SK-N-SH treated with all-trans-retinoic acid at 6 μM for 48 hours (cell line): ENCODE measurements at regions not wholly inside any gene's neighbourhood (a gene's known extent, or its start where the extent isn't known, plus 50 kb on each side); places are given as distances from the start of the nearest gene placed in this dataset.

Source experiments
- ATAC-seq: fragments of 200-7000 bp; cut with Tn5 transposase; 3 replicates; pipeline ENCODE4 v1.9.1; 2020; ENCODE audit warnings: mild to moderate bottlenecking, moderate library complexity
- ARNTL ChIP-seq: fragments of 450-650 bp; formaldehyde crosslinking; IDR thresholded peaks from 2 replicates; pipeline ENCODE4 v1.5.0; 2020; ENCODE audit warnings: low read depth, mild to moderate bottlenecking, moderate library complexity, borderline replicate concordance
- BACH2 ChIP-seq: fragments of 250-450 bp; sonication (Bioruptor Pico); IDR thresholded peaks from 2 replicates; pipeline ENCODE4 v1.9.0; 2021; ENCODE audit warnings: mild to moderate bottlenecking, borderline replicate concordance
- CREB5 ChIP-seq: fragments of 250-450 bp; sonication (Bioruptor Pico); IDR thresholded peaks from 2 replicates; pipeline ENCODE4 v1.5.1; 2020; ENCODE audit warnings: low read depth, mild to moderate bottlenecking, moderate library complexity
- CSDC2 ChIP-seq: fragments of 250-450 bp; sonication (Bioruptor Pico); IDR thresholded peaks from 2 replicates; pipeline ENCODE4 v1.5.0; 2020; ENCODE audit warnings: mild to moderate bottlenecking, moderate library complexity
- CSRNP3 ChIP-seq: fragments of 250-450 bp; sonication (Bioruptor Pico); IDR thresholded peaks from 2 replicates; pipeline ENCODE4 v1.5.1; 2021; ENCODE audit warnings: mild to moderate bottlenecking, moderate library complexity
- ESRRG ChIP-seq: fragments of 250-450 bp; sonication (Bioruptor Pico); IDR thresholded peaks from 2 replicates; pipeline ENCODE4 v1.6.1; 2021; ENCODE audit warnings: mild to moderate bottlenecking
- GLIS3 ChIP-seq: fragments of 250-450 bp; sonication (Bioruptor Pico); IDR thresholded peaks from 2 replicates; pipeline ENCODE4 v1.5.0; 2020; ENCODE audit warnings: mild to moderate bottlenecking, moderate library complexity
- ISL1 ChIP-seq: fragments of 250-450 bp; sonication (Bioruptor Pico); IDR thresholded peaks from 2 replicates; pipeline ENCODE4 v2.1.2; 2022; ENCODE audit warnings: mild to moderate bottlenecking, moderate library complexity
- OSR1 ChIP-seq: fragments of 250-450 bp; sonication (Bioruptor Pico); IDR thresholded peaks from 2 replicates; pipeline ENCODE4 v1.8.0; 2022; ENCODE audit warnings: moderate library complexity, mild to moderate bottlenecking, inconsistent platforms
- POU6F1 ChIP-seq: fragments of 250-450 bp; sonication (Bioruptor Pico); IDR thresholded peaks from 2 replicates; pipeline ENCODE4 v1.8.0; 2021; ENCODE audit warnings: low read depth, mild to moderate bottlenecking, moderate library complexity, borderline replicate concordance
- RARB ChIP-seq: fragments of 250-450 bp; sonication (Bioruptor Pico); IDR thresholded peaks from 2 replicates; pipeline ENCODE4 v1.8.0; 2021; ENCODE audit warnings: mild to moderate bottlenecking, moderate library complexity
- SNAI2 ChIP-seq: fragments of 250-450 bp; sonication (Bioruptor Pico); IDR thresholded peaks from 2 replicates; pipeline ENCODE4 v1.5.0; 2020; ENCODE audit warnings: mild to moderate bottlenecking, moderate library complexity
- TCF4 ChIP-seq: fragments of 250-450 bp; sonication (Bioruptor Pico); IDR thresholded peaks from 2 replicates; pipeline ENCODE4 v1.8.0; 2021; ENCODE audit warnings: mild to moderate bottlenecking, moderate library complexity, borderline replicate concordance
- TOX ChIP-seq: fragments of 250-450 bp; sonication (Bioruptor Pico); IDR thresholded peaks from 2 replicates; pipeline ENCODE4 v1.8.0; 2021; ENCODE audit warnings: mild to moderate bottlenecking, moderate library complexity, borderline replicate concordance
- TSHZ2 ChIP-seq: fragments of 250-450 bp; sonication (Bioruptor Pico); IDR thresholded peaks from 2 replicates; pipeline ENCODE4 v1.5.0; 2020; ENCODE audit warnings: mild to moderate bottlenecking, moderate library complexity
- ZC3H10 ChIP-seq: fragments of 250-450 bp; sonication (Bioruptor Pico); IDR thresholded peaks from 2 replicates; pipeline ENCODE4 v1.5.1; 2021; ENCODE audit warnings: mild to moderate bottlenecking, moderate library complexity
- ZFP3 ChIP-seq: fragments of 250-450 bp; sonication (Bioruptor Pico); IDR thresholded peaks from 2 replicates; pipeline ENCODE4 v1.5.0; 2020; ENCODE audit warnings: mild to moderate bottlenecking, moderate library complexity
- ZFP30 ChIP-seq: fragments of 450-650 bp; formaldehyde crosslinking; IDR thresholded peaks from 2 replicates; pipeline ENCODE4 v1.5.0; 2022; ENCODE audit warnings: mild to moderate bottlenecking, moderate library complexity
- ZNF565 ChIP-seq: fragments of 450-650 bp; formaldehyde crosslinking; conservative IDR thresholded peaks from 2 replicates; pipeline ENCODE4 v1.5.0; 2020; ENCODE audit warnings: low read depth, mild to moderate bottlenecking, moderate library complexity
- ZNF70 ChIP-seq: fragments of 450-650 bp; formaldehyde crosslinking; IDR thresholded peaks from 2 replicates; pipeline ENCODE4 v1.5.0; 2020; ENCODE audit warnings: mild to moderate bottlenecking, moderate library complexity
- ZNF8 ChIP-seq: fragments of 450-650 bp; formaldehyde crosslinking; IDR thresholded peaks from 2 replicates; pipeline ENCODE4 v1.5.0; 2020; ENCODE audit warnings: mild to moderate bottlenecking, moderate library complexity

- no peak for ATAC-seq
Measured at GRCh38 chr14:56412468-56413434, 166.8 kb upstream of the TMEM260 start.

GRCh38 chr14:56413721-56414120 is 165.9 kb upstream of the TMEM260 start:
- no peak for TF ChIP-seq RARB (CRISPR knock-in tag)
- TF ChIP-seq CSRNP3 (CRISPR knock-in tag), result no peak
- TF ChIP-seq CREB5 (CRISPR knock-in tag), result no peak
- TF ChIP-seq ZFP30 (CRISPR knock-in tag), result no peak
- no peak for TF ChIP-seq ISL1 (CRISPR knock-in tag)
- no peak for TF ChIP-seq ZNF8 (CRISPR knock-in tag)
- TF ChIP-seq OSR1, result no peak
- TF ChIP-seq ZFP3, result no peak
- no peak for TF ChIP-seq ZC3H10
- TF ChIP-seq TSHZ2, result no peak
- no peak for TF ChIP-seq CSDC2
- no peak for TF ChIP-seq ESRRG (CRISPR knock-in tag)
- TF ChIP-seq SNAI2, result no peak
- no peak for TF ChIP-seq BACH2 (CRISPR knock-in tag)
- TF ChIP-seq TOX (CRISPR knock-in tag), result no peak
- no peak for TF ChIP-seq ZNF70 (CRISPR knock-in tag)
- TF ChIP-seq TCF4 (CRISPR knock-in tag), result no peak
- ATAC-seq, result no peak

More at GRCh38 chr14:56412468-56413434, 166.8 kb upstream of the TMEM260 start:
- TF ChIP-seq ZNF565 (no peak), ZFP30 (CRISPR knock-in tag) (no peak), SNAI2 (no peak), ISL1 (CRISPR knock-in tag) (no peak), ZNF8 (CRISPR knock-in tag) (no peak), ZC3H10 (no peak), BACH2 (CRISPR knock-in tag) (no peak), CSDC2 (no peak), GLIS3 (CRISPR knock-in tag) (no peak)
- TF ChIP-seq, all 23 proteins: peak for 0

- ATAC-seq, result no peak
- TF ChIP-seq CSDC2, result no peak
- TF ChIP-seq TOX (CRISPR knock-in tag), result no peak
- TF ChIP-seq TSHZ2, result no peak
- no peak for TF ChIP-seq ZNF565
- TF ChIP-seq SNAI2, result no peak
- TF ChIP-seq ZNF70 (CRISPR knock-in tag), result no peak
- TF ChIP-seq BACH2 (CRISPR knock-in tag), result no peak
- TF ChIP-seq POU6F1, result no peak
- no peak for TF ChIP-seq ESRRG (CRISPR knock-in tag)
- no peak for TF ChIP-seq CREB5 (CRISPR knock-in tag)
- no peak for TF ChIP-seq ZFP30 (CRISPR knock-in tag)
- no peak for TF ChIP-seq ZFP3
- no peak for TF ChIP-seq ARNTL (CRISPR knock-in tag)
- TF ChIP-seq RARB (CRISPR knock-in tag), result no peak
- no peak for TF ChIP-seq CSRNP3 (CRISPR knock-in tag)
- no peak for TF ChIP-seq ZC3H10
- TF ChIP-seq TCF4 (CRISPR knock-in tag), result no peak
- TF ChIP-seq ISL1 (CRISPR knock-in tag), result no peak
Measured at GRCh38 chr14:56414236-56414635, 165.4 kb upstream of the TMEM260 start.
